ENCODE measurements at regions not wholly inside any gene's neighbourhood (a gene's known extent, or its start where the extent isn't known, plus 50 kb on each side); places are given as distances from the start of the nearest gene placed in this dataset.

DNA sequence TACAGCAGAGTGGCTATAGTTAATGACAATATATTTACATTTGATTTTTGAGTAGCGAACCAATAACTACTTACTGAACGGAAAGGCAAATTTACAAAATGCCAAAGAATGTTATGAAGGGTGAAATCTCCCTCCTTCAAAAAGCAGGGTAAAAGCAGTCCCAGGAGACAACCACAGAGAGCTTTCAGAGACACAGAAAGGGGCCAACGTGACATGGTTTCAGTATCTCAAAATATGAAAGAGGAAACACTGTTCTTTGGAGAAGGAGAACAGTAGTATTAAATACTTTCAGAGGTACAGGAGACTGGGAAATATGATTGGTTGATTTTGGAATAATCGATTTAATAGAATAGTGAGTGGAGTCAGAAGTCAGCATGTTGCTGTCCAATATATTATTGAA, 52.3 kb upstream of the ROBO1 start:
- H3K27ac ChIP-seq (ENCODE audit: low read depth in 1 of 2, low read length in 2 of 2) = no peak overlapping the region
- no peaks in the 10 kb centered on the region for H3K36me3 ChIP-seq (ENCODE audit: control insufficient read depth in 4 of 4, insufficient read depth in 3 of 4, low read depth in 1 of 4, low read length in 3 of 4)
- WGBS = 50% methylated on average over 4 of the region's 4 CpGs
- H3K27me3 ChIP-seq (ENCODE audit: control insufficient read depth in 4 of 4, insufficient read depth in 4 of 4, low read length in 3 of 4) = no peaks in the 10 kb centered on the region
- H3K4me1 ChIP-seq (ENCODE audit: control insufficient read depth in 4 of 4, insufficient read depth in 4 of 4, low read length in 3 of 4) = no peaks in the 10 kb centered on the region
- TF ChIP-seq, protein P1, sequence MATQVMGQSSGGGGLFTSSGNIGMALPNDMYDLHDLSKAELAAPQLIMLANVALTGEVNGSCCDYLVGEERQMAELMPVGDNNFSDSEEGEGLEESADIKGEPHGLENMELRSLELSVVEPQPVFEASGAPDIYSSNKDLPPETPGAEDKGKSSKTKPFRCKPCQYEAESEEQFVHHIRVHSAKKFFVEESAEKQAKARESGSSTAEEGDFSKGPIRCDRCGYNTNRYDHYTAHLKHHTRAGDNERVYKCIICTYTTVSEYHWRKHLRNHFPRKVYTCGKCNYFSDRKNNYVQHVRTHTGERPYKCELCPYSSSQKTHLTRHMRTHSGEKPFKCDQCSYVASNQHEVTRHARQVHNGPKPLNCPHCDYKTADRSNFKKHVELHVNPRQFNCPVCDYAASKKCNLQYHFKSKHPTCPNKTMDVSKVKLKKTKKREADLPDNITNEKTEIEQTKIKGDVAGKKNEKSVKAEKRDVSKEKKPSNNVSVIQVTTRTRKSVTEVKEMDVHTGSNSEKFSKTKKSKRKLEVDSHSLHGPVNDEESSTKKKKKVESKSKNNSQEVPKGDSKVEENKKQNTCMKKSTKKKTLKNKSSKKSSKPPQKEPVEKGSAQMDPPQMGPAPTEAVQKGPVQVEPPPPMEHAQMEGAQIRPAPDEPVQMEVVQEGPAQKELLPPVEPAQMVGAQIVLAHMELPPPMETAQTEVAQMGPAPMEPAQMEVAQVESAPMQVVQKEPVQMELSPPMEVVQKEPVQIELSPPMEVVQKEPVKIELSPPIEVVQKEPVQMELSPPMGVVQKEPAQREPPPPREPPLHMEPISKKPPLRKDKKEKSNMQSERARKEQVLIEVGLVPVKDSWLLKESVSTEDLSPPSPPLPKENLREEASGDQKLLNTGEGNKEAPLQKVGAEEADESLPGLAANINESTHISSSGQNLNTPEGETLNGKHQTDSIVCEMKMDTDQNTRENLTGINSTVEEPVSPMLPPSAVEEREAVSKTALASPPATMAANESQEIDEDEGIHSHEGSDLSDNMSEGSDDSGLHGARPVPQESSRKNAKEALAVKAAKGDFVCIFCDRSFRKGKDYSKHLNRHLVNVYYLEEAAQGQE (IDR thresholded peaks at IDR 0.05) = no peak
- no peak for TF ChIP-seq FOXA2 (IDR thresholded peaks at IDR 0.05)
- TF ChIP-seq, protein P2, sequence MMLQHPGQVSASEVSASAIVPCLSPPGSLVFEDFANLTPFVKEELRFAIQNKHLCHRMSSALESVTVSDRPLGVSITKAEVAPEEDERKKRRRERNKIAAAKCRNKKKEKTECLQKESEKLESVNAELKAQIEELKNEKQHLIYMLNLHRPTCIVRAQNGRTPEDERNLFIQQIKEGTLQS (IDR thresholded peaks at IDR 0.05) = no peak
- TF ChIP-seq HNF4G (IDR thresholded peaks at IDR 0.05) = no peak
- TF ChIP-seq NR2F2 (IDR thresholded peaks at IDR 0.05) = no peak
- TF ChIP-seq HNF4A (conservative IDR thresholded peaks at IDR 0.05) = no peak
- no peak for TF ChIP-seq SP1 (IDR thresholded peaks at IDR 0.05)
- TF ChIP-seq TAF1 (conservative IDR thresholded peaks at IDR 0.05) = no peak
- no peak for TF ChIP-seq YY1 (IDR thresholded peaks at IDR 0.05)
- TF ChIP-seq EGR1 (IDR thresholded peaks at IDR 0.05; ENCODE audit: low read depth in 2 of 2) = no peak
- no peak for TF ChIP-seq RXRA (IDR thresholded peaks at IDR 0.05)
- TF ChIP-seq FOXA1 (IDR thresholded peaks at IDR 0.05) = no peak
- no peak for TF ChIP-seq RAD21 (IDR thresholded peaks at IDR 0.05)
- TF ChIP-seq, protein P3, sequence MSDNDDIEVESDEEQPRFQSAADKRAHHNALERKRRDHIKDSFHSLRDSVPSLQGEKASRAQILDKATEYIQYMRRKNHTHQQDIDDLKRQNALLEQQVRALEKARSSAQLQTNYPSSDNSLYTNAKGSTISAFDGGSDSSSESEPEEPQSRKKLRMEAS (IDR thresholded peaks at IDR 0.05) = no peak
- TF ChIP-seq GABPA (IDR thresholded peaks at IDR 0.05 in 1 of 2, conservative IDR thresholded peaks at IDR 0.05 in 1 of 2) = no peak
- no peak for TF ChIP-seq JUND (IDR thresholded peaks at IDR 0.05)
- TF ChIP-seq, protein P4, sequence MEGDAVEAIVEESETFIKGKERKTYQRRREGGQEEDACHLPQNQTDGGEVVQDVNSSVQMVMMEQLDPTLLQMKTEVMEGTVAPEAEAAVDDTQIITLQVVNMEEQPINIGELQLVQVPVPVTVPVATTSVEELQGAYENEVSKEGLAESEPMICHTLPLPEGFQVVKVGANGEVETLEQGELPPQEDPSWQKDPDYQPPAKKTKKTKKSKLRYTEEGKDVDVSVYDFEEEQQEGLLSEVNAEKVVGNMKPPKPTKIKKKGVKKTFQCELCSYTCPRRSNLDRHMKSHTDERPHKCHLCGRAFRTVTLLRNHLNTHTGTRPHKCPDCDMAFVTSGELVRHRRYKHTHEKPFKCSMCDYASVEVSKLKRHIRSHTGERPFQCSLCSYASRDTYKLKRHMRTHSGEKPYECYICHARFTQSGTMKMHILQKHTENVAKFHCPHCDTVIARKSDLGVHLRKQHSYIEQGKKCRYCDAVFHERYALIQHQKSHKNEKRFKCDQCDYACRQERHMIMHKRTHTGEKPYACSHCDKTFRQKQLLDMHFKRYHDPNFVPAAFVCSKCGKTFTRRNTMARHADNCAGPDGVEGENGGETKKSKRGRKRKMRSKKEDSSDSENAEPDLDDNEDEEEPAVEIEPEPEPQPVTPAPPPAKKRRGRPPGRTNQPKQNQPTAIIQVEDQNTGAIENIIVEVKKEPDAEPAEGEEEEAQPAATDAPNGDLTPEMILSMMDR (IDR thresholded peaks at IDR 0.05; ENCODE audit: low read depth, low read length, missing input control) = no peak
- TF ChIP-seq, protein P5, sequence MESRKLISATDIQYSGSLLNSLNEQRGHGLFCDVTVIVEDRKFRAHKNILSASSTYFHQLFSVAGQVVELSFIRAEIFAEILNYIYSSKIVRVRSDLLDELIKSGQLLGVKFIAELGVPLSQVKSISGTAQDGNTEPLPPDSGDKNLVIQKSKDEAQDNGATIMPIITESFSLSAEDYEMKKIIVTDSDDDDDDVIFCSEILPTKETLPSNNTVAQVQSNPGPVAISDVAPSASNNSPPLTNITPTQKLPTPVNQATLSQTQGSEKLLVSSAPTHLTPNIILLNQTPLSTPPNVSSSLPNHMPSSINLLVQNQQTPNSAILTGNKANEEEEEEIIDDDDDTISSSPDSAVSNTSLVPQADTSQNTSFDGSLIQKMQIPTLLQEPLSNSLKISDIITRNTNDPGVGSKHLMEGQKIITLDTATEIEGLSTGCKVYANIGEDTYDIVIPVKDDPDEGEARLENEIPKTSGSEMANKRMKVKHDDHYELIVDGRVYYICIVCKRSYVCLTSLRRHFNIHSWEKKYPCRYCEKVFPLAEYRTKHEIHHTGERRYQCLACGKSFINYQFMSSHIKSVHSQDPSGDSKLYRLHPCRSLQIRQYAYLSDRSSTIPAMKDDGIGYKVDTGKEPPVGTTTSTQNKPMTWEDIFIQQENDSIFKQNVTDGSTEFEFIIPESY (IDR thresholded peaks at IDR 0.05) = no peak
- DNase-seq (ENCODE audit: low spot score) = no peak
- no peak overlapping the region for H3K9ac ChIP-seq (ENCODE audit: low read depth in 1 of 2, low read length in 2 of 2)
- H3K4me3 ChIP-seq (ENCODE audit: low read depth in 1 of 3, low read length in 3 of 3) = no peak overlapping the region
- H3K9me3 ChIP-seq (ENCODE audit: control insufficient read depth in 4 of 4, low read length in 3 of 4) = peaks cover 3 to 7% (median 5%) of the 10 kb centered on the region in 4 donors
